NCI-H1092 (cell line): ENCODE measurements at regions not wholly inside any gene's neighbourhood (a gene's known extent, or its start where the extent isn't known, plus 50 kb on each side); places are given as distances from the start of the nearest gene placed in this dataset.
"Not testable (repeated sequence)": the region's sequence is repeated elsewhere in the genome, so short reads cannot be mapped to it uniquely, and the experiment has no call there.

ENCODE experiments used
- DNase-seq: peaks from one replicate; lab custom pipeline; 2025; lab: John Stamatoyannopoulos, UW

DNA sequence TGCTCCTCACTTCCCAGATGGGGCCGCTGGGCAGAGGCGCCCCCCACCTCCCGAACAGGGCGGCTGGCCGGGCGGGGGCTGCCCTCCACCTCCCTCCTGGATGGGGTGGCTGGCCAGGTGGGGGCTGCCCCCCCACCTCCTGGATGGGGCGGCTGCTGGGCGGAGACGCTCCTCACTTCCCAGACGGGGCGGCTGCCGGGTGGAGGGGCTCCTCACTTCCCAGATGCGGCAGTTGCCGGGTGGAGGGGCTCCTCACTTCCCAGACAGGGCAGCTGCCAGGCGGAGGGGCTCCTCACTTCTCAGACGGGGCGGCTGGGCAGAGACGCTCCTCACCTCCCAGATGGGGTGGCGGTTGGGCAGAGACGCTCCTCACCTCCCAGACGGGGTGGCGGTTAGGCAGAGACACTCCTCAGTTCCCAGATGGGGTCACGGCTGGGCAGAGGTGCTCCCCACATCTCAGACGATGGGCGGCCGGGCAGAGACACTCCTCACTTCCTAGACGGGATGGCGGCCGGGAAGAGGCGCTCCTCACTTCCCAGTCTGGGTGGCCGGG is 428.8 kb downstream of the FGF13 start:
- DNase-seq = not testable (repeated sequence)

DNA sequence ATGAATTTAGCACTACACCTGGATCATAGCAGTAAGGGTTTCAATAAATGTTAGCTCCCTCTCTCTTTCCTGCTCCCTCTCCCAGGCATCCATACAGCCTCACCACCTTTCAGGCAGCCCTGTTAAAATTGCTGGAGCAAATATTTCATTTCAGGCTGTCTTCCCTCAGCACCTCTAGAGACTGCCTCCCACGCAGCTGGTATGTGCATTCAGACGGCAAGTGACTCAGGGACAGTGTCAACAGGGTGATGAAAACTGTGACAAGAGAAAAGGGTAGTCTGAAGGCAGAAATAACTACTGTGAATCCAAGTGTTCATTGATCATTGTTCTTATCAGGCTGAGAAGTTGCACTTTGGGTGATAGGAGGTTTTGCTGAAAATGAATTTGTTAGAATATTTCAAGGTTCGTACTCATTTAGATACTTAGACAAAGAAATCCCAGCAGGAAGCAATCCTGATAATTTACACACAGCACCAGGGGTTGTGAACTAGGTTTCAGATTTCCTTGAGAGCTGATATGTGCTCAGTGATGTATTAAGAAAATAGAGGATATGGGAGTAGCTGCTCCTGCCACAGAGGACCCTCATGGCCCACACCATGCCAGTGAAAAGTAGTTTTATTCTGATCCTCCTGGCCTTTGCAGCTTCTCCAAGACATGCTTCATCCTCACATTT is 424.2 kb downstream of the FGF13 start:
- no peak for DNase-seq

DNA sequence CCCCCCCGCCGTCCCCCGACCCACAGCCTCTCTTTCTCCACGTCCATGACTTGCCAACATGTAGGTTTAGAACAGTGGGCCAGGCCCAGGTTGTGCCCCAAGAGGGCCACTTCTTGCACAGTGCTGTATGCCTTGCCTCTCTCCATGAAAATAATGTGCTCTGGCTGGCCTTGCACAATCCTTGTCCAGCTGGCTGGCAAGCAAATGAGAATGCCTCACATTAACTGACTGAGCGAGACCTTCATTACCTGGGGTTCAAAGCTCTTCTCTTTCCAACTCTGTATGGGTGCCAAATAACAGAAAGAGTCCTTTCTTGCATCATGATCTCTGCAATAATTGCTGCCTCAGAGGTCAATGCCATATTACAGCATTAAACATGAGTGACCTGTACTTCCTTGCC is 416.6 kb downstream of the FGF13 start:
- DNase-seq = no peak

DNA sequence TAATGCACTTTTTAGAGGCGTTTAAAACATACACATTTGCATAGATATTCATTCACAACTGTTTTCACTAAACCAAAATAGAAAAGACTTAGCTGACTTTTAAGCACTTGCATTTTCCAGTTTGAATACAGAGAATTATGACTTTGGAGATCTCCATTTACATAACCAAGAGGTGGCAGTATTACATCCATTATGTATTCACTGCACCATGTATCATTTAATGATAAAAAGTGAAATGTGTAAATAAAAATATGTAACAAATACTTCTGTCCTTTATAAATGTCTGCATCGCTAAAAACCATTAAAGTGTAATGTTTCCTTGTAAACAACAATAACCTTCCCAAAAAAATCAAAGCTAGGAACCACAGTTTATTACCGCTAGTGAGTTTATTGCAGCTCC is 413.2 kb downstream of the FGF13 start:
- no peak for DNase-seq

DNA sequence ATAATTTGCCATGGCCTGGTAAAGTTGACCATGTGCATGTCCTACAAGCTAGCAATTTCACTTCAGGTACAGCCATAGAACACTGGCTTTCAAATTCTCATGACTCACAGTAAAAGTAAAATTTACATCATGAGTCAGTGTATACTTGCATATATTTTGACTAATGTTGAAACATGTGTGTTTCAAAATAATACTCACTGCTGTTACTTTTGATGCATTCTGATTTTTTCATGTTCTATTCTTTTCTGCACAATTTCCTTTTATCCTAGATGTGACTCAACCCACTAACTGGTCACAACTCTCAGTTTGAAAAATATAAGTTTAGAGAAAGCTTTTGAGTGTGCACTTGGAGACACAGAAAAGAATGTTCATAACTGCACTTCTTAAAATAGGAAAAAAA is 365.7 kb downstream of the FGF13 start:
- no peak for DNase-seq

DNA sequence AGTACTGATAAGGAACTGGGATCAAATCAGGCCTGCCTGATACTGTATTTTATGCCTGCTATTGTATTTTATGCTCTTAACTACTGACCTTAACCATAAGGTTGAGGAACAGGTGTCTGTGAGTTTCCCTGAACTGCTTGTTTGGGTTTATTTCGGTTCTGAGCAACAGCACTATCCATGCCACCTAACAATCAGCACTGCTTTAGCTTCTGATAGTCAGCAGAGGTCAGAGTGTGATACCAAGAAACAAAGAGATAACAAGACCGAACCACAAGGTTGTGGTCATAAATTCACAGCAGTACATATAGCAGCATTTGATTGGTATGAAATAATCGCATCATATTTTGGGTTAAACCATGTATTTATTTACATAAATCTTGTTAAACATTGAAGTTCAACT is 362.2 kb downstream of the FGF13 start:
- DNase-seq = no peak

DNA sequence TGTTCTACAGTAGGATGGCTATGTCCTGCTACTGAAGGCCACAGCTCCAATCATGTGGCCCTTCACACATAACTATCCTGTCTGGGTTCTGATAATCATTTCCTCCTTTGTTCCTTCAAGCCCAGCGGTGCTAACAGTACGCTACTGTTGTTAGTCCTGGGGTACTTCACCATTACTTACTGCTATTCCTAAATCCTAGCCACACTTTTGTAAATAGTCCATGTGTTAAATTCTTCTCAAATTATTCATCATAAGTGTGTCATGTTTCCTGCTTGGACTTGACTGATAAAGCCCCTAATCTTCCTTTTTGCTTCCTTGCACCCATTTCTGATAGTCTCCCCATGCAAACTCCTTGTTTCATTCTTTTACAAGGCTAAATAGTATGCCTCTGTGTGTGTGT is 332.6 kb downstream of the FGF13 start:
- DNase-seq = no peak

DNA sequence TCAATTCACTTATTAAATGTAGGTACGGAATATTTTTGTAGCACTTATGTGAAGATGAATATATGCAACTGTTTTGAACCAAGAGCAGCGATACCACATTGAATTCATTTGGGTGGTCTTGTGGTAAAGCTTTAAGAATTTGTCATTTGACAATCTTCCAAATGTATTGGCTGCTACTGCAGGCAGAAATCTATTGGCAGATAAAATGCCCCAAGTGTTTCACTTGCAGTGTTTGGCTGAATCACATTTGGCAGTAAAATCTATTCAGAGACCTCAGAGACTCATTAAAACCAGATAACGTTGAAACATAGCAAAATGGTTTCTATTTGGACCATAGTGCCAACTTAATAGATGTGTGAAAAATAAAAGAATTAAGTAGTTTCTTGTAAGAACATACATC is 303.4 kb downstream of the FGF13 start:
- DNase-seq = no peak

DNA sequence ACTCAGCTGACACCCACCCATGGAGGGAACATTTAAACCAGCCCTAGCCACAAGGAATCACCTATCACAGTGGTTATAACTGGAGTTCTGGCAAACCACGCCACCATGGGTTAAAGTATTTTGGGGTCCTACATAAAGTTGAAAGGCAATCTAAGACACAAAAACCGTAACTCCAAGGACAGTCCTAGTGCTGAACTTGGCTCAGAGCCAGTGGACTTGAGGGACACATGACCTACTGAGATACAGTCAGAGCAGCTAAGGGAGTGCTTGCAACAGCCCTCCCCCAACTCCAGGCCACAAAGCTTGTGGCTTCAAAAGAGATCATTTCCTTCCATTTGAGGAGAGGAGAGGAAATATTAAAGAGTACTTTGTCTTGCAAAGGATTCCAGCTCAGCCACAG is 300.5 kb downstream of the FGF13 start:
- no peak for DNase-seq
